ENCODE measurements at regions not wholly inside any gene's neighbourhood (a gene's known extent, or its start where the extent isn't known, plus 50 kb on each side); places are given as distances from the start of the nearest gene placed in this dataset.

DNA sequence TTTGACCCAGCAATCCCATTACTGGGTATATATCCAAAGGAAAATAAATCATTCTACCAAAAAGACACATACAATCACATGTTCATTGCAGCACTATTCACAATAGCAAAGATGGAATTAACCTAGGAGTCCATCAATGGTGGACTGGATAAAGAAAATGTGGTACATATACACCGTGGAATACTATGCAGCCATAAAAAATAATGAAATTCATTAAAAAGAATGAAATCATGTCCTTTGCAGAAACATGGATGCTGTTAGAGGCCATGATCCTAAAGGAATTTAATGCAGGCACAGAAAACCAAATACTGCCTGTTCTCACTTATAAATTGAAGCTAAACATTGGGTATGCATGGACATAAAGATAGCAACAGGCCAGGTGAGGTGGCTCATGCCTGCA is 61.9 kb upstream of the BMP6 start:
- Histone ChIP-seq H3K27ac (ENCODE audit: low read depth, low read length) (no peak overlapping the region), H3K27me3 (ENCODE audit: control insufficient read depth, insufficient read depth, low read length, poor library complexity, severe bottlenecking) (peaks cover 42% of the 10 kb centered on the region), H3K36me3 (ENCODE audit: control insufficient read depth, insufficient read depth, low read length) (no peaks in the 10 kb centered on the region), H3K4me1 (ENCODE audit: control insufficient read depth, insufficient read depth, low read length) (no peaks in the 10 kb centered on the region), H3K9ac (ENCODE audit: extremely low read depth, low read length, poor library complexity, severe bottlenecking) (no peak overlapping the region), H3K9me3 (ENCODE audit: control insufficient read depth, low read length) (no peaks in the 10 kb centered on the region), H3K4me3 (ENCODE audit: low read length) (no peak overlapping the region)
- Mint-ChIP-seq H3K4me3 (no peak overlapping the region), H3K9me3 (no peaks in the 10 kb centered on the region), H3K36me3 (ENCODE audit: low read depth) (no peaks in the 10 kb centered on the region), H3K4me1 (no peaks in the 10 kb centered on the region), H3K27me3 (ENCODE audit: insufficient read depth) (peaks cover 38% of the 10 kb centered on the region), H3K27ac (no peak overlapping the region)
- TF ChIP-seq, protein P1, sequence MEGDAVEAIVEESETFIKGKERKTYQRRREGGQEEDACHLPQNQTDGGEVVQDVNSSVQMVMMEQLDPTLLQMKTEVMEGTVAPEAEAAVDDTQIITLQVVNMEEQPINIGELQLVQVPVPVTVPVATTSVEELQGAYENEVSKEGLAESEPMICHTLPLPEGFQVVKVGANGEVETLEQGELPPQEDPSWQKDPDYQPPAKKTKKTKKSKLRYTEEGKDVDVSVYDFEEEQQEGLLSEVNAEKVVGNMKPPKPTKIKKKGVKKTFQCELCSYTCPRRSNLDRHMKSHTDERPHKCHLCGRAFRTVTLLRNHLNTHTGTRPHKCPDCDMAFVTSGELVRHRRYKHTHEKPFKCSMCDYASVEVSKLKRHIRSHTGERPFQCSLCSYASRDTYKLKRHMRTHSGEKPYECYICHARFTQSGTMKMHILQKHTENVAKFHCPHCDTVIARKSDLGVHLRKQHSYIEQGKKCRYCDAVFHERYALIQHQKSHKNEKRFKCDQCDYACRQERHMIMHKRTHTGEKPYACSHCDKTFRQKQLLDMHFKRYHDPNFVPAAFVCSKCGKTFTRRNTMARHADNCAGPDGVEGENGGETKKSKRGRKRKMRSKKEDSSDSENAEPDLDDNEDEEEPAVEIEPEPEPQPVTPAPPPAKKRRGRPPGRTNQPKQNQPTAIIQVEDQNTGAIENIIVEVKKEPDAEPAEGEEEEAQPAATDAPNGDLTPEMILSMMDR (conservative IDR thresholded peaks at IDR 0.05), result no peak
- DNase-seq, result no peak
- WGBS, 2 experiments (ENCODE audit: insufficient coverage in 1 of 2, insufficient read length in 1 of 2), result 94 to 100% methylated on average over 1 of the region's 1 CpG

DNA sequence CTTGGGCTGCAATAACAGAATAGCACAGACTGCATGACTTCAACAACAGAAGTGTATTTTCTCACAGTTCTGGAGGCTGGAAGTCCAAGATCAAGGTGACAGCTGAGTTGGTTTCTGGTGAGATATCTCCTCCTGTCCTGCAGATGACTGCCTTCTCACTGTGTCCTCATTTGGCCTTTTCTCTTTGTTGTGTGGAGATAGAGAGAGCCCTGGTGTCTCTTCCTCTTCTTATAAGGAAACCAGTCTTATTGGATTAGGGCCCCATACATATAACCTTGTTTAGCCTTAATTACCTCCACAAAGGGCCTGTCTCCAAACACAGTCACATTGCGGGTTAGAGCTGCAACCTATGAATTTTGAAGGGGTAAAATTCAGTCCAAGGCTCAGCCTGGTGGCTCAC is 57.0 kb upstream of the BMP6 start:
- TF ChIP-seq, protein P1 (conservative IDR thresholded peaks at IDR 0.05), result no peak
- no peak overlapping the region for H3K4me3 Mint-ChIP-seq
- H3K4me1 Mint-ChIP-seq, result peaks cover 8% of the 10 kb centered on the region
- H3K36me3 ChIP-seq (ENCODE audit: control insufficient read depth, insufficient read depth, low read length), result no peaks in the 10 kb centered on the region
- H3K27me3 ChIP-seq (ENCODE audit: control insufficient read depth, insufficient read depth, low read length, poor library complexity, severe bottlenecking), result peaks cover 50% of the 10 kb centered on the region
- H3K4me1 ChIP-seq (ENCODE audit: control insufficient read depth, insufficient read depth, low read length), result no peaks in the 10 kb centered on the region
- H3K27ac Mint-ChIP-seq, result no peak overlapping the region
- H3K36me3 Mint-ChIP-seq (ENCODE audit: low read depth), result no peaks in the 10 kb centered on the region
- H3K9me3 Mint-ChIP-seq, result no peaks in the 10 kb centered on the region
- 83 to 89% methylated on average over 1 of the region's 1 CpG for WGBS, 2 experiments (ENCODE audit: insufficient coverage in 1 of 2, insufficient read length in 1 of 2)
- no peaks in the 10 kb centered on the region for H3K9me3 ChIP-seq (ENCODE audit: control insufficient read depth, low read length)
- no peak for DNase-seq
- no peak overlapping the region for H3K9ac ChIP-seq (ENCODE audit: extremely low read depth, low read length, poor library complexity, severe bottlenecking)
- peaks cover 35% of the 10 kb centered on the region for H3K27me3 Mint-ChIP-seq (ENCODE audit: insufficient read depth)
- H3K27ac ChIP-seq (ENCODE audit: low read depth, low read length), result no peak overlapping the region
- H3K4me3 ChIP-seq (ENCODE audit: low read length), result no peak overlapping the region

DNA sequence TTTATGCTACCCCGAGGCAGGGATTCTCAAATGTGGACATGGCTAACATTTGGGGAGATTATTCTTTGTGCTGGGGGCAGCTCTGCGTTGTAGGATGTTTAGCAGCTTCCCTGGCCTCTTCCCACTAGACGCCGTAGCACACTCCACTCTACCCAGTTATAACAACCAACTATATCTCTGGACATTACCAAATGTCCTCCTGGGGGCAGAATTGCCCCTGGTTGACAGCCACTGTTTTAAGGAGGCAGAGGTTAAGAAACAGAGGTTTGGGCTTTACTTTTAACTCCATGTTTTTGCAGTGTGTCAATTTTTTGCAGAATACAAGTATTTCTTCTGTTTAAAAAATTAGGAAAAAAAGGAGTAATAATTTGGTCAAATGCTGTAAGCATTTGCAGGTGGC is 56.2 kb upstream of the BMP6 start:
- no peak for DNase-seq
- no peaks in the 10 kb centered on the region for H3K9me3 ChIP-seq (ENCODE audit: control insufficient read depth, low read length)
- no peaks in the 10 kb centered on the region for H3K36me3 Mint-ChIP-seq (ENCODE audit: low read depth)
- H3K27ac ChIP-seq (ENCODE audit: low read depth, low read length), result no peak overlapping the region
- H3K27me3 ChIP-seq (ENCODE audit: control insufficient read depth, insufficient read depth, low read length, poor library complexity, severe bottlenecking), result peaks cover 50% of the 10 kb centered on the region
- no peaks in the 10 kb centered on the region for H3K36me3 ChIP-seq (ENCODE audit: control insufficient read depth, insufficient read depth, low read length)
- no peak overlapping the region for H3K27ac Mint-ChIP-seq
- no peak overlapping the region for H3K4me3 Mint-ChIP-seq
- peaks cover 40% of the 10 kb centered on the region for H3K27me3 Mint-ChIP-seq (ENCODE audit: insufficient read depth)
- no peaks in the 10 kb centered on the region for H3K4me1 ChIP-seq (ENCODE audit: control insufficient read depth, insufficient read depth, low read length)
- H3K9ac ChIP-seq (ENCODE audit: extremely low read depth, low read length, poor library complexity, severe bottlenecking), result no peak overlapping the region
- no peaks in the 10 kb centered on the region for H3K9me3 Mint-ChIP-seq
- H3K4me1 Mint-ChIP-seq, result peaks cover 11% of the 10 kb centered on the region
- H3K4me3 ChIP-seq (ENCODE audit: low read length), result no peak overlapping the region
- WGBS, 2 experiments (ENCODE audit: insufficient coverage in 1 of 2, insufficient read length in 1 of 2), result 90 to 100% methylated on average over 1 to 4 of the region's 4 CpGs
- TF ChIP-seq, protein P1 (conservative IDR thresholded peaks at IDR 0.05), result peak; percentile 65
